Fibroblast of skin of scalp (primary cell): ENCODE measurements at regions not wholly inside any gene's neighbourhood (a gene's known extent, or its start where the extent isn't known, plus 50 kb on each side); places are given as distances from the start of the nearest gene placed in this dataset.
A peak's percentile ranks its signal among the peaks of the same experiment; 100 is the strongest.

Experiments
- DNase-seq: peaks from one replicate; pipeline ENCODE4 v3.0.0-alpha.2; 2013

- no peak for DNase-seq
These were observed 469.1 kb downstream of the CBLN2 start for GRCh38 chr18:72075040-72075439.

- no peak for DNase-seq
These were observed 481.1 kb downstream of the CBLN2 start for GRCh38 chr18:72063001-72063400.

- DNase-seq: no peak
These were observed 485.3 kb downstream of the CBLN2 start for GRCh38 chr18:72058851-72059250.

GRCh38 chr18:72056171-72056570 lies 488.0 kb downstream of the CBLN2 start:
- DNase-seq: no peak

DNA sequence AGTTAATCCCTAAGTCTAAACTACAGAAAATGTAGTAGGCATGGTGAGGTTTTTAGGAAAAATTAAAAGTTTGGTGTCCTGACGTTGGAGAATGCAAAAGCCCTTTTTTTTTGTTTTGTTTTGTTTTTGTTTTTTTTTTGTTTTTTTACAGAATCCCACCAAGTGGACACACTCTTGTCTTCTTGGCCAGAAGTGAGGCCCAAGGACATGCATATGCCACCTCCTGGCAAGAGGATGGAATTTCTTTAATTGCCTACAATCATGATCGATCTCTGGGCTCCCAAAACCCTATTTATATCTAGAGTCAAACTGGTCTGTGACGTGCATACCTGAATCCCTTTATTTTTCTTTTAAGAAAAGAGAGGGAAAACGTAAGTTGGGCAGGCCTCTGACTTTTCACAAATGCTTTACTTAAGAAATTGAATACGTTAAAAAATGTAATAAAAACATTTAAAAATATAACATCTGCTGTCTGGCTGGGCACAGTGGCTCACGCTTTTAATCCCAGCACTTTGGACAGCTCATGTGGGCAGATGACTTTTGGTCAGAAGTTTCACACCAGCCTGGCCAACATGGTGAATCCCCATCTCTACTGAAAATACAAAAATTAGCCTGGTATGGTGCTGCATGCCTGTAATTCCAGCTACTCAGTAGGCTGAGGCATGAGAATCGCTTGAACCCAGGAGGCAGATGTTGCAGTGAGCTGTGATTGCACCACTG lies 502.7 kb downstream of the CBLN2 start:
- DNase-seq: no peak

DNA sequence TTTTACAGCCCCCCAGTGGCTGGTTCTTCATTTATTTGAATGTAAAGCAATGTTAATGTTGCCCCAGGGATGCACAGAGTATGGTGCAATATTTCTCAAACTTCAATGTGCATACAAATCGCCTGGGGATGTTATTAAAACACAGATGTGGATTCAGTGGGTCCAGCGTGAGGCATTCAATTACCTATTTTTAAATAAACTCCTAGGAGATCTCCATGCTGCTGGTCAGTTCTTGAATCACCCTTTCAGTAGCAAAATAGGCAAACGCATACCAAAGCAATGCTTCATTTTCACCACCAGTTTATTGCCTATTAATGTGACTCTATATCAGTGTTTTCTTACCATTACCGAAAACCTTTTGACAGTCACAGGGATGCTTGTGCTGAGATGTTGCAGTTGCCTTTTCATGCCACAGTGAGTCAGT lies 530.7 kb downstream of the CBLN2 start:
- DNase-seq: peak; percentile 32

GRCh38 chr18:71998547-71999097 lies 545.5 kb downstream of the CBLN2 start:
- DNase-seq: no peak

DNA sequence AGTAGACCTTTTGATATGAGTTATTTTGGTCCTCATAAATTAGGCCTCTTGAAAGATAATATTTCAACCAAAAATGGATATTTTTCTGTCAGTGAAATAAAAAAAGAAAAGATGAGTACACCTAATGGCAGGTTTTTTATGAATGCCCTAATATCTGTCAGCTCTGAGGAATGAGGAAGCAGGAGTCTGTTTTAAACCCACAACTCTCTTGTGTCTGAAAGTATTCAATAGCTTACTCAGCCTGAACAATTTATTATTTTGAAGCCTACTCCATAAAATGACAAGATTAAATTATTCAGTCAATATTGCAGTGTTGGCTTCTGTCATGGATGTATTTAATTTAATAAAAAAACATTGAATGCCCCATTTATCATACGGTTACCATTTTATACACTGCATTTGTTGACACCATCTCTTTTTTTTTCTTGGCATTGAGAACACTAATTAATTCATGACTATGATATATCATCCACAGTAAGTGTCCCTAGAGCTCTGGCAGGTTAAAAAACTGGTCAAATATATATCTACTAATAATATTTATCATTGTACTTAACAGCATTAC lies 548.2 kb downstream of the CBLN2 start:
- peak; percentile 0 for DNase-seq

- DNase-seq: no peak
These were observed 549.9 kb downstream of the CBLN2 start for GRCh38 chr18:71994273-71994672.

DNA sequence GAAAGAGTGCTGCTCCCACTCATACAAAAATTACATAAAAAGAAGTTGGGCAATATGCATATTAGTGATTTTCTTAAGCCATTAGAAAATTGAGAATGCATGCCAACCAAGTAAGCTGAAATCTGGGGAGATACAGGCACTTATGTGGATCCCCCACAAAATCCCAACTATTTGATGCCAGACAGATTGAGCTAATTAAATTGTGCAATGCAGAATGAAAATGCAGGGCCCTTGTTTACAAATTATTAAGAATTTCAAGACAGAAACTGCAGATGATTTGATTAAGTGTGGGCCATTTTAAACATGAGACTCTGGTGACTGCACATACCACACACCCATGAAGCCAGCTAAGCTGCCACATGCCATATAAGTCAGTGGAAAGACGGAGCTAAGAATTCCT lies 554.5 kb downstream of the CBLN2 start:
- DNase-seq: no peak

GRCh38 chr18:71986351-71987050 lies 557.6 kb downstream of the CBLN2 start:
- no peak for DNase-seq

GRCh38 chr18:71976744-71977143 lies 567.4 kb downstream of the CBLN2 start:
- DNase-seq: no peak

DNA sequence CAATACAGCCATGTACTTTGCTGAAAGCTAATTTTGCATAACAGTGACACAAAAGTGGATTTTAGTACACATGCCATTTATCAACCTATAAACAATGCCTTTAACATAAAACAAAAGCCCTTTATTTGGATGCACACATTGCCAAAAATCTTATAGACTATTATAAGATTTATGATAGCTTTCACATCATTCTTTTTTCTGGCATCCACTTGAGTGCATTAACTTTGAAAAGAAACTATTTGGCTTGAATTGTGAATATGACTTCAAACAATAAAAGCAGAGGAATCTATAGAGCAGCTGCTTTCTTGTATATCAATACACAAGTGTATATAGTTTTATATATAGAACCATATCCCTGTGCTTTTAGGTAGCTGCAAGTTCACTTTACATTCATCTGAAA lies 577.4 kb downstream of the CBLN2 start:
- no peak for DNase-seq

GRCh38 chr18:71958605-71959004 lies 585.5 kb downstream of the CBLN2 start:
- DNase-seq: no peak

DNA sequence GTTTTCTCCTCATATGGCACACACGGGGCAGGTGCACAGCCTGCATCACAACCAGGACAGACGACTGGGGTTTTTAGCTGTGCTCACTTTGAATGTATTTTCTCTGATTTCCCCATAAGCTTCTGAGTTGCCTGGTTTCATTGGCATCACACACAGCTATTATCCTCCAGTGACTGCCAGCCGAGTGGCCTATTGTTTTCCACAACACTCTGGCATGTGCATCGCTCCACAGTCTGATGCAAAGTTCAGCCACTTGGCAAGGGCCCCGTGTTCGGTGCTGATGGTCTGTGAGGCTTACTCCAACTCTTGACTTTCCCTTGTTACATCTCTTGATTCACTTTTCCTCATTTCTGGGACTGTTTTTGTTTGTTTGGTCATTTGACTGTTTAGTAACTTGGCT lies 593.1 kb downstream of the CBLN2 start:
- no peak for DNase-seq

DNA sequence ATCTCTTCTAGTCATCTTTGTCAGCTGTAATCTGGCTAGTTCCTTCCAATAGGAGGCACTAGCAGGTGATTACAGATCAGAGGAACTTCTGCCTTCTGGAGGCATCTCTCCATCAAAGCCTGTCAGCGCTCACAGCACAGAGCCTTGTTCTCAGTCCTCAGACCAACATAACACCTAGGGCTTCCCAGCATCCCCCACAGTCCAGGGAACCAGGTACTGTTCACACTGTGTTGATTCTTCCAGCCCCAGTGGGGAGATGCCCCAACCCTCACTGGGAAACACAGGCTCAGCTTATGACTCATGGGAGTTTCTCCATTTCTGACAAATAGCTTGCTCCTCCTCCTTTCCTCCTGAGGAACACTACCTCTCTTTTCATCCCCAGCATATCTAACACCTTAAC lies 601.7 kb downstream of the CBLN2 start:
- no peak for DNase-seq

DNA sequence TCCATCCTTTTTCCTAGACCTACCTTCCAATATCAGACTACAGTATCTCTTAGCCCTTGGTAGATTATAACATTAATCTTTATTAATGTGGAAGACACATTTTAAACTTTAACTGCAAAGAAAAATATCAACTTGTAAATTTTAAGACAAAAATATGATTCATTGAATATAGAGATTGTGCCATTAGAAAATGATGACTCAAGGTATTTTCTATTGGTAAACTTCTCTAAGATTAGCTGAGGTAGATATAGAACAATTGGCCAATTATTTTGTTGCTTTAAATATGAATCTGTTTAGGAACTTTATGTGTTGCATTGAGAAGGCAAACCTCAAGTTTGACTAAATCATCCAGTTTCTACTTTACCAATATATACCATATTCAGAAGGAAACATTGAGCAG lies 604.7 kb downstream of the CBLN2 start:
- no peak for DNase-seq

DNA sequence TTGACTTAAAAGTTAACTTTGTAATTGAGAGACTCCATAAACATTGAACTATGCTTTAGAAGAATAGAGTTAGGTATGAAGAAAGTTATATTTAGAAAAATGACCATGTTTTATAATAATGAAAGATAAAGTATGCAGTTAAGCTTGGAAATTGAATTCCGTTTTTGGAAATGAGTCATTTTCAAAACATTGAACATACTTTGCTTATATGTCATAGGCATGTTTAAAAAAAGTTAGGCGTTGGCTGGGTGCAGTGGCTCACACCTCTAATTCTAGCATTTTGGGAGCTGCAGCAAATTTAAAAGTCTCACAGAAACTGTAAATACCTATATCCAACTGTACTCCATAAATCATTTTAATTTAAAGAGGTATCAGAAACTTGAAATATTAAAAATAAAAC lies 607.4 kb downstream of the CBLN2 start:
- DNase-seq: peak; percentile 9

GRCh38 chr18:71919211-71919610 lies 624.9 kb downstream of the CBLN2 start:
- DNase-seq: no peak

DNA sequence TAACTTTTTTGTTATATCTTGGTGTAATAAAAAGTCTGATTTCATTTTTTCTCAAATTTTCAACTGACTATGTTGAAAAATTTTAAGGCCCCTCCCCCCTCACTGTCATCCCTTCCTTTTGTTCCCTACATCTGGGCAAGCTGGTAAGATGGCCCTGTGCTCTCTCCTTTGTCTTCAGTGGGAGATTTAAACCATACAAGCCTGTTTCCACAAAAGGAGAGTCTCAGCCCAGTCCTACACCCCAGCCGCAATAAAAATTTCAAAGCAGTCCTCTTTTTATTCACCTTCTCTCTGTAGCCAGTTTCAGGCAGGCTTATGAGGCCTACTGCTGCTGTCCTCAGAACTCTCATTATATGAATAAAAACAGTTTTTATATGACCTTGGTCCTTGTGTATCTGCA lies 630.5 kb downstream of the CBLN2 start:
- no peak for DNase-seq

GRCh38 chr18:71902482-71902881 lies 641.7 kb downstream of the CBLN2 start:
- DNase-seq: no peak

GRCh38 chr18:71899707-71900472 lies 644.3 kb downstream of the CBLN2 start:
- DNase-seq: no peak

DNA sequence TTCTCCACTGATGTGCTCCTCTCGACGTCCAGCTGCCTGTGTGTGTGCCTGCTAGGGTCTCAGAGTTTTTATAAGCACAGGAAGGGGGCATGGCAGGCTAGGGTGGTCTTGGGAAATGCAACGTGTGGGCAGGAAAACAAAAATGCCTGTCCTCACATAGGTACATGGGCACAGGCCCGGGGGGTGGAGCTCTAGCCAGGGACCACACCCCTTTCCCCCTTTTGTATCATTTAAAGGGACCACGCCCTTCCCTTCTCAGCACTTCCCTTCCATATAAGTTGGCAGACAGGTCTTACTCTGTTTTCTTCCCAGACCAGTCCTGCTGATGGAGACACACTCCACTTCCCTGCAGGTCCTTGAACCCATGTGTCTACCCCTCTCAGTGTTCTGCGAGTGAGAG lies 645.0 kb downstream of the CBLN2 start:
- no peak for DNase-seq
